SIG-M5 treated with dmso at 0.1 percent for 504 hours (cell line): ENCODE measurements at regions not wholly inside any gene's neighbourhood (a gene's known extent, or its start where the extent isn't known, plus 50 kb on each side); places are given as distances from the start of the nearest gene placed in this dataset.
A peak's percentile ranks its signal among the peaks of the same experiment; 100 is the strongest.

Experiments used
- DNase-seq: peaks from one replicate; lab custom pipeline; 2025; ENCODE audit not compliant: unreplicated experiment; lab: John Stamatoyannopoulos, UW

DNA sequence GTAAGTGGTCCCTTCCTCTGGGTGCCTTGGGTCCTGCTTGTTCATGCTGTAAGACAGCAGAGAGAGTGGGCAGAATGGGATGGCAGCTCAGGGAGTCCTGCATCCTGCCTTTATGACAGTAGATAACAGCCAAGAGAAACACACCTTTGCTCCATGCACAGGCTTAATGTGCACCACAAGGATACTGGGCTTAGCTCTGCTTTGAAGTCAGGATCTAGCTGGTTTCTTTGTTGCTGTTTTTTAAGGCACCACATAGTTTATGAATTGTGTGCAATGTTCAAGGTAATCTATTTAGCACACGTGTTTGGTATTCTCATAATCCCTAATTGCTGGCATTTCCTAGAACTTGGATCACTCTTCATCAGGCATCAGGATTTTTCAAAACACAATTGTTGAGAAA is 239.5 kb upstream of the DCN start:
- no peak for DNase-seq

GRCh38 chr12:91419809-91420208 is 237.2 kb upstream of the DCN start:
- DNase-seq = no peak

- DNase-seq = no peak
These were observed 235.8 kb upstream of the DCN start for GRCh38 chr12:91418221-91419090.

DNA sequence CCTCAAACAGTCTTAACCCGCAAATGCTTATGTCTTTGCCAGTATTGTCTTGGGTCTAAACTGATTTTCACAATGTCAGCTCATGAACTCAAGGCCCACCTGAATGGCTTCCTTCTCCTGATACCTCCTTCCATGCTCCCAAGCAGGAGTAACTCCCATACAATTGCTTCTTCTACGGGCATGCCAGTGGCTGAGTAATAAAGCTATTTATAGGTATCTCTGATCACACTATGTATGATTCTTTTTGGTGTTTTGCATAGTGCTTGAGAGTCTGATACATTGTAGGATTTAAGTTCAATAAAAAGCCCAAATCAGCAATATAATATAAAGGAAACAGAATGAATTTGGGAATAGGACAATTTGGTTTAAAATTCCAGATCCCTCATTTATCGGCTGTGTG is 235.0 kb upstream of the DCN start:
- no peak for DNase-seq

- DNase-seq = no peak
These were observed 232.0 kb upstream of the DCN start for GRCh38 chr12:91414636-91415035.

DNA sequence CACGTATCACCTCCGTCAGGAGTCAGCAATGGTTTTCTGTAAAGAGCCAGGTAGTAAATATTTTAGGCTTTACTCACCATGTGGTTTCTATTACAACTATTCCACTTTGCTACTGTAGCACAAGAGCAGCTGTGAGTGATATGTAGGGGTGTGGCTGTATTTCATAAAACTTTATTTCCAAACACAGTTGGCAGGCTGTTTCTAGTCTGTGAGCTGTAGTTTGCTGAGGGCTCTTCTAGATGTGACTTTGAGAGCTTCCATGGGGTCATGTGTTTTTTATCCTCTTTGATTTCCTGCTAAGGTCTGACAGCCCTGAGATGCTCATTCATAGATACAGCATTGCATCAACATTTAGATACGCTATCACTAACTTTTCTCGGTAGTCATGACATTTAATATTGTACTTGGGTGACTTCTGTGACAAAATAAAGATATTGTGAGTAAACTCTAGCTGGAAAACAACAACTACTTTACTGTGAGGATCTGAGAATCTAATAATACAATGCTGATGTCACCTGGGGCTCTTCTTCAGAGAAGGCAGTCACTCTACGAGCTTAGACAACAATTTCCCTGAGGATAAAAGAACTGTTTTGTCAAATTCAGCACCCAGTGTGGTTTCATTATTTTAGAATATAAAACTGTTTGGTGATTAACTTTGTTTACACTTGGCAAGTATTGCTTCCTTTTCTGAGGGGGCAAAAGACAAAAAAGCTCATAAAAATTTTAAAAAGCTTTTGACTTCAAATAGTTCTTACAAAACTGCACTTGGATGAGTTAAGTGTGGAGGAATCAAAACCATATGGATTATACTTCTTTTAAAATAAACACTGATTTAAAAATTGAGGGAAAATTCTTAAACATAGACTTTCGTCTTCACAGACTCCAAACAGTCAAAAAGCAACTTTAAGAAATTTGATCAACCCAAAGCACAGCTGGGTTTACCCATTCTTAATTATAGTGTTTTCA is 231.2 kb upstream of the DCN start:
- peak; percentile 22 for DNase-seq

DNA sequence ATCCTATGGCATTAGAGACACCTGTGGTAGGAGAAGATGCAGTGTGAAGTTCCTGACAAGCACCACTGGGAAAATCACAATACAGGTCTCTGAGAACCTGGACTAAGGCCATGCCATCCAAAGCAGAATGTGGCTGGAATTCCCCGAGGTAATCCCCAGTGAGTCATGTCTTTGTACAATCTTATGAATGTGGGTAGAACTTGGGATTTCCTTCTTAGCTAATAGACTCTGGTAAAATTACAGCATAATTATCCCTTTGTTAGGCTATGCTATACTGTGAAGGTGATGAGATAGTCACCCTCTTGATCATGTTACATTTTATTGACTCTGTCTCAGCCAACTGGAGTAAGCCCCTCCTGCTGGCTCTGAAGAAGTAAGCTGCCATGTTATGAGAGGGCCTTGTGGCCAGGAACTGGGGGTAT is 224.3 kb upstream of the DCN start:
- no peak for DNase-seq

GRCh38 chr12:91404441-91404840 is 221.8 kb upstream of the DCN start:
- DNase-seq = no peak

- DNase-seq = no peak
These were observed 218.6 kb upstream of the DCN start for GRCh38 chr12:91401190-91401589.

DNA sequence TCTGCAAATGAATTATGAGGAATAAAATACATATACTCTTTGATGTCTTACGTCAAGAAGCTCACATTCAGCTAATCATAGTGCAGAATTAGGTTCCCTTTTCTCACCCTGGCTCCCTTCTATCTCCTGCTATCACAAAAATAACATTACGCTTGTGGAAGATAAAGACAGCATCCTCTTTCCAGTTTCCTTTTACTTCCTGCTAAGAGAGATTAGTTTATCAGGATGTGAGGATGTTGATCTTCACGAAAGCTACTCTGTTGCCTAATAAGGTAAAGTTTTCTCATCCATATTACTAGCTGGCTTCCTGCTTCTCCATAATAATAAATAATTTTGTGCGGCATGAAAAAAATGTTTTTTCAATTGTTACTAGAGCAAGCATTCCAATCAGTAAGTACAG is 217.7 kb upstream of the DCN start:
- peak; percentile 6 for DNase-seq

DNA sequence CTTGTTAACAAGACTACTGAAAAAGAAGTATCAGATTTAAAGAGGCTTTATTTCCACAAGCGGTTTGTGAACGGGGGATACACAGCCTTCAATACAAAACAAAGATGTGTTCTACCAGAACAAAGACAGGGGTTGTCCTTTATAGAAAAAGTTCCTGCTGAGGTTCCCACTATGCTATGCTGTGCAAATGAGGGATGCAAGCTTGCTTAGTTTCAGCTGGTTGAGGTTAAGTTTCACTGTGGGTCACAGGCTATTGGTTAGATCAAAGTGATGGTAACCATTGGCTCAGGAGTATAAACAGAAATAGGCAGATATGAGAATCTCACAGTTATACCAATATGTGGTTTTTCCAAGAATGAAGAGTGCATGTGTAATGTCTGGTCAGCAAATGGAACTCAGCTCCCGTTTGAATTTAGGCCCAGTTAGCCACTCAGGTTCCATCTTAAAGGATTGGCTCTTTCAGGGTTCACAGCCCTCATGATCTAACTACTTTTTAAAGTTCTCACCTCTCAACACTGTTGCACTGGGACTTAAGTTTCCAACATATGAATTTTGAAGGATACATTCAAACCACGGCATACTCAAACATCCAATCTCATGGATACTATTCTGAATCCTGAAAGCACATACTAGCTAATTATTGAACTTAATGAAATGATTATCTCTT is 215.4 kb upstream of the DCN start:
- no peak for DNase-seq

DNA sequence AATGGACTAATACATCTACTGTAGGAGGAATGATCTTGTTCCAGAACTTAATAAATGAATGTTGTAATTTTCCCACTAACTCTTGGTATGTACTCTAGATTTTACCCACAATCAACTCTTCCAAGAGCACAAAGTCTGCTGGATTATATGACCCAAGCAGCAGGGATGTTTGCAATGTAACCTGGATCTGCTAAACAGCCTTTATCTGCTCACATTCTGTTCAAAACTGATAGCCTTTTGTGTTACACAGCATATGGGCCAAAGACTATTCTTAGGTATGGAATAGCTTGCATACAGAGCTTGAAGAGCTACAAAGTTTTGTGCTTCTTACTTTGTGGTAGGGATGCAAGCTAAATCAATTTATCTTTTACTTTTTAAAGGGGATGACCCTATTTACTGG is 213.7 kb upstream of the DCN start:
- no peak for DNase-seq

DNA sequence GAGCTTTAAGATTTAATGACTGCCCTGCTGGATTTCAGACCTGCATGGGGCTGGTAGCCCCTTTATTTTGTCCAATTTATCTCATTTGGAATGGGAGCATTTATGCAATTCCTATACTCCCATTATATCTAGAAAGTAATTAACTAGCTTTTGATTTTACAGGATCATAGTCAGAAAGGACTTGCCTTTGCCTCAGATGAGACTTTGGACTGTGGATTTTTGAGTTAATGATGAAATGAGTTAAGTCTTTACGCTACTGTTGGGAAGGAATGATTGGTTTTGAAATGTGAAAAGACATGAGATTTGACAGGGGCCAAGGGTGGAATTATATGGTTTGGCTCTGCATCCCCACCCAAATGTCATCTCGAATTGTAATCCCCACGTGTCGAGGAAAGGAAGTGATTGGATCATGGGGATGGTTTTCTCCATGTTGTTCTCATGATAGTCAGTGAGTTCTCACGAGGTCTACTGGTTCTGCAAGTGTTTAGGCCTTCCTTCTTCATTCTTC is 213.1 kb upstream of the DCN start:
- DNase-seq = no peak

DNA sequence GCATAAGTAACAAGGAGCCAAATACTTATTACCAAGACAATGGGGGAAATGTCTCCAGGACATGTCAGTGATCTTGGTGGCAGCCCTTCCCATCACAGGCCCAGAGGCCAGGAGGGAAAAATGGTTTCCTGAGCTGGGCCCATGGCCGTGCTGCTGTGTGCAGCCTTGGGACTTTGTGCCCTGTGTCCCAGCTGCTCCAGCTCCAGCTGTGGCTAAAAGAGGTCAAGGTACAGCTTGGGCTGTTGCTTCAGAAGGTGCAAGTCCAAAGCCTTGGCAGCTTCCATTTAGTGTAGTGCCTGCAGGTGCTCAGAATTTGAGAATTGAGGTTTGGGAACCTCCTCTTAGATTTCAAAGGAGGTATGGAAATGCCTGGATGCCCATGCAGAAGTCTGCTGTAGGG is 212.3 kb upstream of the DCN start:
- no peak for DNase-seq

DNA sequence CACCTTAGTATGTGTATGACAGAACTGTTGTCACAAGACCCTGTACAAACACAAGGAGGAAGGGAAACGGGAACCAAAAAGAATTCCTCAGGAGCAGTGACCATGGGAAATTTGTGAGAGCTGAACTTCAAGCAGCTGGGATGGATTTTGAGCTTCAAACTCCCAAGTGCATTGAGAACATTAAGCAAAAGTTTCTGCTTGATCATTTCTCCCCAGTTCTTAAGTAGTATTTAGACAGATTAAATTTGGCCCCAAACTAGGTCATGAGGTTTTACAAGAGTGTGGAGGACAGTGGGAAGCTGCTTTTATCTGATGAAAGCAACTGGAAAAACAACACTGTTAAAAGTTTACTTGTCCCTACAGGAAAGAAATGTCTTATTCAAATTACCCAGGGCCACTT is 206.0 kb upstream of the DCN start:
- peak; percentile 23 for DNase-seq

DNA sequence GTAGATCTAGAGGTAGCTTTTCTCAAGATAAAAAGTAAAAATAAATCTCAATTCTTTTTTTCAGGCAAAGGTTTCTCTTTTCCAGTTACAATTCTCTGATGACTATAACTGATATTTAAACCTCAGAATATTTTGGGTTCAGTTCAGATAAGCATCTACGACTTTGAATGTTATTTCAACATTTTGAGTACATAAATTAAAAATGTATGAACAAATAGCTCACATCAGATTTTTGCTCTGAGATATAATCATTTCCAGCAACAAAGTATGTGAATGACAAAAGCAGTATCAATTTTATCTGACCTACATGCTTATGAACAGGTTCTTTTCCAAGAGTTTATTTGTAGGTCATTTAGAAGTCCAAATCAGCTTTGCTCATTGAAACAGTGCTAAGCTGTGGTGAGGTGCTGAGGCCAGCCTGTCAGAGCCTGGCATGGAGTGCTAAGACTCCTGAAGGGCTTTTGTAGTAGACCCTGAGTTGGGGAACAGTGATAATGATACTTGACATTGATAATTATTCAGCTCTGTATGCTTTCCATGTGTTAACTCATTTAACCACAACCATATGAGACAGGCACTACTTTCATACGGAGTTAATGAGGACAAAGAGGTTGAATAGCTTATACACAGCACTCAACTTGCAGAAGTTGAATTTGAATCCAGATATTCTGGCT is 205.0 kb upstream of the DCN start:
- peak; percentile 17 for DNase-seq

GRCh38 chr12:91384806-91385205 is 202.2 kb upstream of the DCN start:
- DNase-seq = peak; percentile 5

GRCh38 chr12:91384366-91384765 is 201.7 kb upstream of the DCN start:
- no peak for DNase-seq

DNA sequence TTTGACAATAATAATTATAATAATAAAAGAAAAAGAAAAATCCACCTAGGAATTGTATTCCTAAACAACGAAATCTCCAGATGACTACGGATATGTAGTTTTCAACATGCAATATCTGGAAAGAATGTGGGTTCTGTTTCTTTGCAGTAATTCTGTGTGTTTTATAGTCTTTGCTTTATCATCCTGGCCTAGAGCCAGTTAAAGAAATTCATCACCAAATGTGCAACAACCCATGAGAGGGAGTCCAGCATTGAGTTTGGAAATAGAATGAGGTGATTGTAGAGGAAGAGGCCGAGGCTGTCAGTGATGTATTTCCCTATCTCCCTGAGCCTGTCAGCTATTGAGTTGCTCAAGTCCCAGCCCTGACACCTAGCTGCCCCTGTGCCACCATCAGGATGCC is 200.5 kb upstream of the DCN start:
- no peak for DNase-seq

- DNase-seq = peak; percentile 60
These were observed 199.5 kb upstream of the DCN start for GRCh38 chr12:91382081-91382543.
